ENCODE measurements at regions not wholly inside any gene's neighbourhood (a gene's known extent, or its start where the extent isn't known, plus 50 kb on each side); places are given as distances from the start of the nearest gene placed in this dataset.

- no peak for DNase-seq (ENCODE audit: low read depth)
- H3K4me3 ChIP-seq (ENCODE audit: control insufficient read depth, low read depth, low read length): no peak overlapping the region
- TF ChIP-seq, protein P1, sequence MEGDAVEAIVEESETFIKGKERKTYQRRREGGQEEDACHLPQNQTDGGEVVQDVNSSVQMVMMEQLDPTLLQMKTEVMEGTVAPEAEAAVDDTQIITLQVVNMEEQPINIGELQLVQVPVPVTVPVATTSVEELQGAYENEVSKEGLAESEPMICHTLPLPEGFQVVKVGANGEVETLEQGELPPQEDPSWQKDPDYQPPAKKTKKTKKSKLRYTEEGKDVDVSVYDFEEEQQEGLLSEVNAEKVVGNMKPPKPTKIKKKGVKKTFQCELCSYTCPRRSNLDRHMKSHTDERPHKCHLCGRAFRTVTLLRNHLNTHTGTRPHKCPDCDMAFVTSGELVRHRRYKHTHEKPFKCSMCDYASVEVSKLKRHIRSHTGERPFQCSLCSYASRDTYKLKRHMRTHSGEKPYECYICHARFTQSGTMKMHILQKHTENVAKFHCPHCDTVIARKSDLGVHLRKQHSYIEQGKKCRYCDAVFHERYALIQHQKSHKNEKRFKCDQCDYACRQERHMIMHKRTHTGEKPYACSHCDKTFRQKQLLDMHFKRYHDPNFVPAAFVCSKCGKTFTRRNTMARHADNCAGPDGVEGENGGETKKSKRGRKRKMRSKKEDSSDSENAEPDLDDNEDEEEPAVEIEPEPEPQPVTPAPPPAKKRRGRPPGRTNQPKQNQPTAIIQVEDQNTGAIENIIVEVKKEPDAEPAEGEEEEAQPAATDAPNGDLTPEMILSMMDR (IDR thresholded peaks at IDR 0.05; ENCODE audit: control insufficient read depth, insufficient read depth, low read depth, low read length, missing control alignments): peak; percentile 25
Observed at GRCh38 chr9:18143073-18143745, 330.7 kb upstream of the ADAMTSL1 start.

GRCh38 chr9:18146329-18146728 is 327.6 kb upstream of the ADAMTSL1 start:
- no peak for DNase-seq (ENCODE audit: low read depth)
- TF ChIP-seq, protein P1 (IDR thresholded peaks at IDR 0.05; ENCODE audit: control insufficient read depth, insufficient read depth, low read depth, low read length, missing control alignments): no peak
- no peak overlapping the region for H3K4me3 ChIP-seq (ENCODE audit: control insufficient read depth, low read depth, low read length)

DNA sequence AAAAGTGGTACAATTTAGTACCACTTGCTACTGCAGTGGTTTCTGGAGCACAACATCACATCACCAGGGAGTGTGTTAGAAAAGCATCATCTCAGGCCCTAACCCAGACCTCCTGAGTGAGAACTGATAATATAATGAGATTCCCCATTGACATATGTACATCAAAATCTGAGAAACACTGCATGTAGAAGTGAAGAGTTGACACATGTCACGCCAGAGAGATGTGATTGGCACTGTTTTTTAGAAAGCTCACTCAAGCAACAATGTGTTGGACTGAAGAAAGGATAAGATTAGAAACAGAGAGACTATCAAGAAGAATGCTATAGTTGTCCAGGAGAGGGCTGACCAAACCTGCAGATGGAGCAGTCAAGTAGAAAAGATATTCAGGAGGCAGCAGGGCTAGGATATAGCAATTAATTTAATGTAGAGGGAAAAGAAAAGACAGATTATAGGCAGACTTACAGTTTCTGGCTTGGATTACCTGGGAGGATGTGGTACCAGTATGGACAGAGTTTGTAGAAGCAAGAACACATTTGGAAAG is 324.4 kb upstream of the ADAMTSL1 start:
- no peak for DNase-seq (ENCODE audit: low read depth)
- H3K4me3 ChIP-seq (ENCODE audit: control insufficient read depth, low read depth, low read length): no peak overlapping the region
- TF ChIP-seq, protein P1 (IDR thresholded peaks at IDR 0.05; ENCODE audit: control insufficient read depth, insufficient read depth, low read depth, low read length, missing control alignments): peak; percentile 11

DNA sequence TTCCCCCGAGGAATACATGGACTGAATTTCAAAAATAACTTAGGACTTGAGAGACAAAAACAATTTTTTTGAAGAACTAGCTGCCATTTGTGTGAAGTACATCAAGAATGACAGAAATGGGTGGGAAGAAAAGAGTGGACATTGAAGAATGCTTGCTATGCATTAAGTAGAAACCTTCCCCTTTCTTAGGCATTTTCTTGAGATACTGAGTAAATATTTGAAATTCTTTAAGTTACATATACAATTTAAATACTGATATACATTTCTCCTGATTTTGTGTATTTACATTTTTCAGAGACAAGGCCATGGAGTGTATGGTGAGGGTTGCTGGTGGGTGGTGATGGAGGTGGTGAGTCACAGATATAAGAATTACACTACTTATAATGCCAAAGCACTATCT is 319.3 kb upstream of the ADAMTSL1 start:
- H3K4me3 ChIP-seq (ENCODE audit: control insufficient read depth, low read depth, low read length): no peak overlapping the region
- no peak for DNase-seq (ENCODE audit: low read depth)
- TF ChIP-seq, protein P1 (IDR thresholded peaks at IDR 0.05; ENCODE audit: control insufficient read depth, insufficient read depth, low read depth, low read length, missing control alignments): no peak

DNA sequence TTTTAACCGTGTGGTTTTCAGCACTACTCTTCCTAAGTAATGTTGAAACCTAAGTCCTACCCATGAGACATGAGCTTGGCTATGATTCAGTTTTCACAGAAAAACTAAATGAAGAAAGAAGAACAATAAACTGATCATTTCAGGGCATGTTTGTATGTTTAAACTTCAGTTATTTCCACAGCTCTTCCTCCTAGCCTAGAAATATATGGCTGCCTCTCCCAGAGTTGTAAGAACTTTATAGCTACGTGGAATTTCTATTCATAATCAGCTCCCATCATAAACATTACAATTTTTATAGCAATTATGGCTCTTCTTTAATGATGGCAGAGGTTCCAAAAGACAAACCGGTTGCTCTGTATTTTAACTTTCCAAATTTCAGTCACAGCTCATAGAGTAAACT is 314.7 kb upstream of the ADAMTSL1 start:
- TF ChIP-seq, protein P1 (IDR thresholded peaks at IDR 0.05; ENCODE audit: control insufficient read depth, insufficient read depth, low read depth, low read length, missing control alignments): no peak
- no peak overlapping the region for H3K4me3 ChIP-seq (ENCODE audit: control insufficient read depth, low read depth, low read length)
- no peak for DNase-seq (ENCODE audit: low read depth)

DNA sequence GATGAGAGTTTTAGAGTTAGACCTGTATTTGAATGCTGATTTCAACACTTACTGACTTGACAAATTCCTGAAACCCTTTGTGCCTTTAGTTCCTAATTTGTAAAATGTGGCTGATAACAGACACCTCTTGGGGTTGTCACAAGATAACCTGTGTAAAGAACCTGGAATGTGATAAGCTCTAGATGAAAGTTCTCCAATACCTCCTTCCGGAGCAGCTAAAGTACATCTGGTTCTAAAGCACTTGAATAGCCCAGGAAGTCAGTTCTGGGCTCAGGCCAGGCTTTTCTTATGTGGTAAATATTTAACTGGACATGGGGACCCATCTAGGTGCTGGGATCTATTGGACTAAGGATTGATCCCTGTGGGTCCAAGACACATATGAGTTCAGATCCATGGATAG is 310.8 kb upstream of the ADAMTSL1 start:
- no peak for DNase-seq (ENCODE audit: low read depth)
- no peak overlapping the region for H3K4me3 ChIP-seq (ENCODE audit: control insufficient read depth, low read depth, low read length)
- TF ChIP-seq, protein P1 (IDR thresholded peaks at IDR 0.05; ENCODE audit: control insufficient read depth, insufficient read depth, low read depth, low read length, missing control alignments): no peak

Measured in AG09309 (cell line).